ENCODE measurements at regions not wholly inside any gene's neighbourhood (a gene's known extent, or its start where the extent isn't known, plus 50 kb on each side); places are given as distances from the start of the nearest gene placed in this dataset.

- H3K27ac ChIP-seq (ENCODE audit: low read depth, low read length) = no peak overlapping the region
- no peaks in the 10 kb centered on the region for H3K36me3 ChIP-seq (ENCODE audit: control insufficient read depth, insufficient read depth, low read length)
- no peaks in the 10 kb centered on the region for H3K4me1 ChIP-seq (ENCODE audit: control insufficient read depth, insufficient read depth, low read length)
- H3K4me3 ChIP-seq (ENCODE audit: low read length) = no peak overlapping the region
- H3K9ac ChIP-seq (ENCODE audit: low read length) = no peak overlapping the region
- H3K27me3 ChIP-seq (ENCODE audit: control insufficient read depth, insufficient read depth, low read length) = no peaks in the 10 kb centered on the region
Measured at GRCh38 chr10:131788386-131788785, 112.4 kb upstream of the PPP2R2D start.

- Histone ChIP-seq H3K27me3 (ENCODE audit: control insufficient read depth, insufficient read depth, low read length) (no peaks in the 10 kb centered on the region), H3K9ac (ENCODE audit: low read length) (no peak overlapping the region), H3K27ac (ENCODE audit: low read depth, low read length) (no peak overlapping the region), H3K4me3 (ENCODE audit: low read length) (no peak overlapping the region), H3K4me1 (ENCODE audit: control insufficient read depth, insufficient read depth, low read length) (no peaks in the 10 kb centered on the region), H3K36me3 (ENCODE audit: control insufficient read depth, insufficient read depth, low read length) (no peaks in the 10 kb centered on the region)
Measured at GRCh38 chr10:131789516-131789915, 111.3 kb upstream of the PPP2R2D start.

GRCh38 chr10:131790021-131790420 is 110.8 kb upstream of the PPP2R2D start:
- no peaks in the 10 kb centered on the region for H3K4me1 ChIP-seq (ENCODE audit: control insufficient read depth, insufficient read depth, low read length)
- H3K36me3 ChIP-seq (ENCODE audit: control insufficient read depth, insufficient read depth, low read length) = no peaks in the 10 kb centered on the region
- no peak overlapping the region for H3K27ac ChIP-seq (ENCODE audit: low read depth, low read length)
- no peaks in the 10 kb centered on the region for H3K27me3 ChIP-seq (ENCODE audit: control insufficient read depth, insufficient read depth, low read length)
- no peak overlapping the region for H3K4me3 ChIP-seq (ENCODE audit: low read length)
- no peak overlapping the region for H3K9ac ChIP-seq (ENCODE audit: low read length)

GRCh38 chr10:131792011-131792651 is 108.7 kb upstream of the PPP2R2D start:
- Histone ChIP-seq H3K4me1 (ENCODE audit: control insufficient read depth, insufficient read depth, low read length) (no peaks in the 10 kb centered on the region), H3K9ac (ENCODE audit: low read length) (no peak overlapping the region), H3K4me3 (ENCODE audit: low read length) (no peak overlapping the region), H3K27me3 (ENCODE audit: control insufficient read depth, insufficient read depth, low read length) (peaks cover 2% of the 10 kb centered on the region), H3K36me3 (ENCODE audit: control insufficient read depth, insufficient read depth, low read length) (no peaks in the 10 kb centered on the region), H3K27ac (ENCODE audit: low read depth, low read length) (no peak overlapping the region)

- no peaks in the 10 kb centered on the region for H3K36me3 ChIP-seq (ENCODE audit: control insufficient read depth, insufficient read depth, low read length)
- no peak overlapping the region for H3K9ac ChIP-seq (ENCODE audit: low read length)
- H3K4me3 ChIP-seq (ENCODE audit: low read length) = no peak overlapping the region
- H3K27me3 ChIP-seq (ENCODE audit: control insufficient read depth, insufficient read depth, low read length) = peaks cover 2% of the 10 kb centered on the region
- no peaks in the 10 kb centered on the region for H3K4me1 ChIP-seq (ENCODE audit: control insufficient read depth, insufficient read depth, low read length)
- no peak overlapping the region for H3K27ac ChIP-seq (ENCODE audit: low read depth, low read length)
Measured at GRCh38 chr10:131792809-131793208, 108.0 kb upstream of the PPP2R2D start.

GRCh38 chr10:131795761-131796160 is 105.0 kb upstream of the PPP2R2D start:
- no peaks in the 10 kb centered on the region for H3K4me1 ChIP-seq (ENCODE audit: control insufficient read depth, insufficient read depth, low read length)
- H3K9ac ChIP-seq (ENCODE audit: low read length) = no peak overlapping the region
- no peak overlapping the region for H3K4me3 ChIP-seq (ENCODE audit: low read length)
- no peak overlapping the region for H3K27ac ChIP-seq (ENCODE audit: low read depth, low read length)
- peaks cover 2% of the 10 kb centered on the region for H3K27me3 ChIP-seq (ENCODE audit: control insufficient read depth, insufficient read depth, low read length)
- H3K36me3 ChIP-seq (ENCODE audit: control insufficient read depth, insufficient read depth, low read length) = no peaks in the 10 kb centered on the region

- Histone ChIP-seq H3K27me3 (ENCODE audit: control insufficient read depth, insufficient read depth, low read length) (peaks cover 2% of the 10 kb centered on the region), H3K27ac (ENCODE audit: low read depth, low read length) (no peak overlapping the region), H3K4me3 (ENCODE audit: low read length) (no peak overlapping the region), H3K36me3 (ENCODE audit: control insufficient read depth, insufficient read depth, low read length) (no peaks in the 10 kb centered on the region), H3K9ac (ENCODE audit: low read length) (no peak overlapping the region), H3K4me1 (ENCODE audit: control insufficient read depth, insufficient read depth, low read length) (no peaks in the 10 kb centered on the region)
Measured at GRCh38 chr10:131797626-131798025, 103.2 kb upstream of the PPP2R2D start.

GRCh38 chr10:131799429-131799828 is 101.4 kb upstream of the PPP2R2D start:
- H3K4me3 ChIP-seq (ENCODE audit: low read length) = no peak overlapping the region
- H3K9ac ChIP-seq (ENCODE audit: low read length) = no peak overlapping the region
- no peaks in the 10 kb centered on the region for H3K4me1 ChIP-seq (ENCODE audit: control insufficient read depth, insufficient read depth, low read length)
- H3K27me3 ChIP-seq (ENCODE audit: control insufficient read depth, insufficient read depth, low read length) = peaks cover 2% of the 10 kb centered on the region
- no peak overlapping the region for H3K27ac ChIP-seq (ENCODE audit: low read depth, low read length)
- H3K36me3 ChIP-seq (ENCODE audit: control insufficient read depth, insufficient read depth, low read length) = no peaks in the 10 kb centered on the region

GRCh38 chr10:131802156-131802915 is 98.5 kb upstream of the PPP2R2D start:
- Histone ChIP-seq H3K27ac (ENCODE audit: low read depth, low read length) (no peak overlapping the region), H3K4me1 (ENCODE audit: control insufficient read depth, insufficient read depth, low read length) (no peaks in the 10 kb centered on the region), H3K9ac (ENCODE audit: low read length) (no peak overlapping the region), H3K36me3 (ENCODE audit: control insufficient read depth, insufficient read depth, low read length) (no peaks in the 10 kb centered on the region), H3K27me3 (ENCODE audit: control insufficient read depth, insufficient read depth, low read length) (no peaks in the 10 kb centered on the region), H3K4me3 (ENCODE audit: low read length) (no peak overlapping the region)

- H3K9ac ChIP-seq (ENCODE audit: low read length) = no peak overlapping the region
- H3K4me3 ChIP-seq (ENCODE audit: low read length) = no peak overlapping the region
- H3K27ac ChIP-seq (ENCODE audit: low read depth, low read length) = no peak overlapping the region
- no peaks in the 10 kb centered on the region for H3K27me3 ChIP-seq (ENCODE audit: control insufficient read depth, insufficient read depth, low read length)
- no peaks in the 10 kb centered on the region for H3K36me3 ChIP-seq (ENCODE audit: control insufficient read depth, insufficient read depth, low read length)
- H3K4me1 ChIP-seq (ENCODE audit: control insufficient read depth, insufficient read depth, low read length) = no peaks in the 10 kb centered on the region
Measured at GRCh38 chr10:131802996-131803395, 97.8 kb upstream of the PPP2R2D start.

GRCh38 chr10:131803860-131804425 is 96.9 kb upstream of the PPP2R2D start:
- no peak overlapping the region for H3K4me3 ChIP-seq (ENCODE audit: low read length)
- no peaks in the 10 kb centered on the region for H3K4me1 ChIP-seq (ENCODE audit: control insufficient read depth, insufficient read depth, low read length)
- H3K9ac ChIP-seq (ENCODE audit: low read length) = no peak overlapping the region
- no peaks in the 10 kb centered on the region for H3K27me3 ChIP-seq (ENCODE audit: control insufficient read depth, insufficient read depth, low read length)
- no peak overlapping the region for H3K27ac ChIP-seq (ENCODE audit: low read depth, low read length)
- no peaks in the 10 kb centered on the region for H3K36me3 ChIP-seq (ENCODE audit: control insufficient read depth, insufficient read depth, low read length)

GRCh38 chr10:131804551-131805295 is 96.1 kb upstream of the PPP2R2D start:
- Histone ChIP-seq H3K27ac (ENCODE audit: low read depth, low read length) (no peak overlapping the region), H3K27me3 (ENCODE audit: control insufficient read depth, insufficient read depth, low read length) (no peaks in the 10 kb centered on the region), H3K4me3 (ENCODE audit: low read length) (no peak overlapping the region), H3K36me3 (ENCODE audit: control insufficient read depth, insufficient read depth, low read length) (no peaks in the 10 kb centered on the region), H3K9ac (ENCODE audit: low read length) (no peak overlapping the region), H3K4me1 (ENCODE audit: control insufficient read depth, insufficient read depth, low read length) (no peaks in the 10 kb centered on the region)

All from rectal smooth muscle tissue (tissue), 1 donor.